GM23338 (cell line): ENCODE measurements at regions not wholly inside any gene's neighbourhood (a gene's known extent, or its start where the extent isn't known, plus 50 kb on each side); places are given as distances from the start of the nearest gene placed in this dataset.

Experiments
- CREB1 ChIP-seq: fragments of 250-450 bp; sonication (Bioruptor Pico); IDR thresholded peaks from 2 replicates; pipeline ENCODE4 v1.5.0; 2020; ENCODE audit warnings: low read depth, mild to moderate bottlenecking, moderate library complexity
- CTCF ChIP-seq, 2 experiments: fragments of 200-600 bp in 1 of 2; sonication (generic) in 1 of 2; conservative IDR thresholded peaks; 2 replicates each; pipeline versions ENCODE4 v1.5.1 to v1.6.1; 2016 to 2017; ENCODE audit warnings: antibody characterized with exemption in 2 of 2, low read depth in 2 of 2, mild to moderate bottlenecking in 2 of 2, moderate library complexity in 1 of 2
- ETS1 ChIP-seq: IDR thresholded peaks from 2 replicates; pipeline ENCODE4 v1.6.1; 2016; ENCODE audit warnings: antibody characterized with exemption
- EZH2 ChIP-seq: fragments of 200-600 bp; sonication (generic); IDR thresholded peaks from one replicate; pipeline ENCODE4 v1.8.0; 2017; ENCODE audit warnings: antibody characterized with exemption, mild to moderate bottlenecking, low read depth; ENCODE audit not compliant: unreplicated experiment
- EZH2phosphoT487 ChIP-seq: fragments of 200-600 bp; sonication (generic); IDR thresholded peaks from one replicate; pipeline ENCODE4 v1.8.1; 2018; ENCODE audit warnings: antibody characterized with exemption; ENCODE audit not compliant: unreplicated experiment
- JUNB ChIP-seq: IDR thresholded peaks from one replicate; pipeline ENCODE4 v1.6.1; 2016; ENCODE audit warnings: antibody characterized with exemption; ENCODE audit not compliant: unreplicated experiment
- NANOG ChIP-seq: IDR thresholded peaks from 2 replicates; pipeline ENCODE4 v1.6.1; 2016; ENCODE audit warnings: antibody characterized with exemption, borderline replicate concordance
- POLR2AphosphoS5 ChIP-seq: IDR thresholded peaks from 2 replicates; pipeline ENCODE4 v1.6.1; 2016; ENCODE audit warnings: antibody characterized with exemption, low read depth
- STAT1 ChIP-seq: IDR thresholded peaks from one replicate; pipeline ENCODE4 v1.6.1; 2016; ENCODE audit warnings: antibody characterized with exemption; ENCODE audit not compliant: unreplicated experiment
- ZNF114 ChIP-seq: fragments of 250-450 bp; sonication (Bioruptor Pico); IDR thresholded peaks from 2 replicates; pipeline ENCODE4 v1.5.0; 2020; ENCODE audit warnings: mild to moderate bottlenecking, moderate library complexity

GRCh38 chr13:50369646-50370045 lies 354.4 kb downstream of the KCNRG start:
- TF ChIP-seq NANOG (no peak), EZH2phosphoT487 (no peak), CTCF (conservative IDR thresholded peaks at IDR 0.05; ENCODE audit: low read depth in 2 of 2) (no peak), EZH2 (no peak), CREB1 (no peak), POLR2AphosphoS5 (no peak), ZNF114 (CRISPR knock-in tag) (no peak), JUNB (no peak), STAT1 (no peak), ETS1 (no peak)
